AG04449 (cell line): ENCODE measurements at regions not wholly inside any gene's neighbourhood (a gene's known extent, or its start where the extent isn't known, plus 50 kb on each side); places are given as distances from the start of the nearest gene placed in this dataset.

ENCODE experiments used
- CTCF ChIA-PET: fragments of 350-600 bp; formaldehyde crosslinking; extraction: SDS; loops from one replicate; lab custom pipeline; 2021; ENCODE audit warnings: antibody characterized with exemption; lab: Yijun Ruan, JAX
- POLR2A ChIA-PET: fragments of 400-600, 350-600 bp; formaldehyde crosslinking; extraction: SDS; loops from one replicate; lab custom pipeline; 2020; ENCODE audit warnings: antibody characterized with exemption, inconsistent platforms; lab: Yijun Ruan, JAX
- DNase-seq: peaks from one replicate; pipeline ENCODE4 v3.0.0-alpha.2; 2010; ENCODE audit warnings: low read depth, low spot score
- H3K4me3 ChIP-seq: 2 replicates; pipeline ENCODE4 v1.5.1; 2011; ENCODE audit warnings: low read depth, mild to moderate bottlenecking, control low read depth, low read length
- TF ChIP-seq, protein P1 (sequence below): IDR thresholded peaks from one replicate; pipeline ENCODE4 v1.5.1; 2011; ENCODE audit warnings: mild to moderate bottlenecking, moderate library complexity, low read length, control low read depth, inconsistent platforms; ENCODE audit not compliant: insufficient read depth; ENCODE audit errors: missing control alignments

DNA sequence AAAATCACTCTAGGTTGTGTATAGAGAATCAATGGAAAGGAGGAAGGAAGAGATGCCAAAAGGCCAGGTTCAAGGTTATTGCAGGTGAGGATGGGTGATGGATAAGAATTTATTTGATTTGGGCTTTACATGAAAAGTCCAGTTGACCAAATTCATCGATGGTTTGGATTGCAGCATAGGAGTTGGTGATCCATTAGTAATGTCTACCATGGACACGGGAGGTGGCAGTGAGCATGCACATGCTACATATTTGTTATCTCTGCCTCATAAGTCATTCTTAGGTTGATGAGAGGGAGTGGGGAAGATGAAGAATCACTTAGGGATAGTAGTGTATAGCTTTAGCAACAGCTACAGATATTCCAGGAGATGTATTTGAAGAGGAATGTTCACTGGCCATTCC lies 211.4 kb downstream of the PHETA1 start:
- ChIA-PET CTCF (no interaction called here), POLR2A (no interaction called here)
- H3K4me3 ChIP-seq: no peak overlapping the region
- no peak for DNase-seq
- TF ChIP-seq, protein P1, sequence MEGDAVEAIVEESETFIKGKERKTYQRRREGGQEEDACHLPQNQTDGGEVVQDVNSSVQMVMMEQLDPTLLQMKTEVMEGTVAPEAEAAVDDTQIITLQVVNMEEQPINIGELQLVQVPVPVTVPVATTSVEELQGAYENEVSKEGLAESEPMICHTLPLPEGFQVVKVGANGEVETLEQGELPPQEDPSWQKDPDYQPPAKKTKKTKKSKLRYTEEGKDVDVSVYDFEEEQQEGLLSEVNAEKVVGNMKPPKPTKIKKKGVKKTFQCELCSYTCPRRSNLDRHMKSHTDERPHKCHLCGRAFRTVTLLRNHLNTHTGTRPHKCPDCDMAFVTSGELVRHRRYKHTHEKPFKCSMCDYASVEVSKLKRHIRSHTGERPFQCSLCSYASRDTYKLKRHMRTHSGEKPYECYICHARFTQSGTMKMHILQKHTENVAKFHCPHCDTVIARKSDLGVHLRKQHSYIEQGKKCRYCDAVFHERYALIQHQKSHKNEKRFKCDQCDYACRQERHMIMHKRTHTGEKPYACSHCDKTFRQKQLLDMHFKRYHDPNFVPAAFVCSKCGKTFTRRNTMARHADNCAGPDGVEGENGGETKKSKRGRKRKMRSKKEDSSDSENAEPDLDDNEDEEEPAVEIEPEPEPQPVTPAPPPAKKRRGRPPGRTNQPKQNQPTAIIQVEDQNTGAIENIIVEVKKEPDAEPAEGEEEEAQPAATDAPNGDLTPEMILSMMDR: no peak

DNA sequence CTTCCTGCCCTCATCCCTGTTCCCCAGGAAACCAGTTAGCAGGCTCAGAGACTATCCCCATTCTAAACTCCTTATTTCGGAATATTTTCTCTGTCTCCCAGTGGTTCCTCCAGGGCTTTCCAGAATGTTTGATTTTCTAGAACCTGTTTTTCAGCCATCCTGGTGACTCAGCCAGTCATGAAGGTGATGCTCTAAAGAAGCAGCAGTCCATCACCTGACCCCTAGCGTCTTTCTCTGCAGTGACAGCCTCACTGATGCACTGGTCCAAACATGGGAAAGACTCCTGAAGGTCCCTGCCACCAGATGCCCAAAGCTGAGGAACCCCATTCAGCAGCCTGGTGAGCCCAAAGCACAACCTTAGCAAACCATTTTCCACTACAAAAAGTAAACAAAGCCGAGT lies 212.6 kb downstream of the PHETA1 start:
- DNase-seq: no peak
- no peak overlapping the region for H3K4me3 ChIP-seq
- CTCF ChIA-PET: no interaction called here
- TF ChIP-seq, protein P1: no peak
- POLR2A ChIA-PET: no interaction called here

DNA sequence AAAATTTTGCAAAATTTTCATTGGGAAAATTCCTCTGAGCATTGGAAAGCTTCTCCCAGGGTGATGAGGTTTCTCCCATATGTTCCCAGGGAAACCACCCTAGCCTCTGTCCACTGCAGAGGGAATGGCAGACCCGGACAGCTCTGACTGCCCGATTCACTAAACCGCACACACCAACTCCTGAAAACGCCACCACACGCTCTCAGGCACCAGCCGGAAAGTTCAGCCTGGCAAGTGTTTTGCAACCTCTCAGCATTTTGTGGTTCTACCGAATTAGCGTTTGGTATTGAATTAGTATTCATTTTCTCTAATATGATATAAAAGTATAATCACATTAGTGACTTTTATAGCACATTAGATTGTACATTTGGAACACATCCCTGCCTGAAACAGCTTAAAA lies 213.4 kb downstream of the PHETA1 start:
- ChIA-PET POLR2A (no interaction called here), CTCF (no interaction called here)
- no peak for DNase-seq

DNA sequence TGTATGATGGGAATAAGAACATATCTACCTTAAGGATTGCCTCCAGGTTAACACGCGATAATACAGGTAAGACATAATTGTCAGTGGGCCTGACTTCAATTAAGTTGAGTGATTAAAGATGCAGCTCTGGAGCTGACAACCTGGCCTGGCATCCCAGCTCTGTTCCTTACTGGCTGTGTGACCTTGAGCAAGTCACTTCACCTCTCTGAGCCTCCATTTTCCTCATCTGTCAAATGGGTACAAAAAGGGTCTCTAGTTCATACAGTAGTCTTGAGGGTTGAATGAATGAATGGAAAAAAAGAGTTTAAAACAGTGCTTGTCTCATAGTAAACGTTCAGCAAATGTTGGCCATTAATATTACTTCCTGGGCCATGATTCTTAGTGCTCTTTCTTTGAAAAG lies 213.9 kb downstream of the PHETA1 start:
- no peak overlapping the region for H3K4me3 ChIP-seq
- TF ChIP-seq, protein P1: no peak
- ChIA-PET CTCF (no interaction called here), POLR2A (no interaction called here)
- DNase-seq: no peak

More for the DNA sequence above, 213.4 kb downstream of the PHETA1 start:
- no peak overlapping the region for H3K4me3 ChIP-seq
- TF ChIP-seq, protein P1: no peak

DNA sequence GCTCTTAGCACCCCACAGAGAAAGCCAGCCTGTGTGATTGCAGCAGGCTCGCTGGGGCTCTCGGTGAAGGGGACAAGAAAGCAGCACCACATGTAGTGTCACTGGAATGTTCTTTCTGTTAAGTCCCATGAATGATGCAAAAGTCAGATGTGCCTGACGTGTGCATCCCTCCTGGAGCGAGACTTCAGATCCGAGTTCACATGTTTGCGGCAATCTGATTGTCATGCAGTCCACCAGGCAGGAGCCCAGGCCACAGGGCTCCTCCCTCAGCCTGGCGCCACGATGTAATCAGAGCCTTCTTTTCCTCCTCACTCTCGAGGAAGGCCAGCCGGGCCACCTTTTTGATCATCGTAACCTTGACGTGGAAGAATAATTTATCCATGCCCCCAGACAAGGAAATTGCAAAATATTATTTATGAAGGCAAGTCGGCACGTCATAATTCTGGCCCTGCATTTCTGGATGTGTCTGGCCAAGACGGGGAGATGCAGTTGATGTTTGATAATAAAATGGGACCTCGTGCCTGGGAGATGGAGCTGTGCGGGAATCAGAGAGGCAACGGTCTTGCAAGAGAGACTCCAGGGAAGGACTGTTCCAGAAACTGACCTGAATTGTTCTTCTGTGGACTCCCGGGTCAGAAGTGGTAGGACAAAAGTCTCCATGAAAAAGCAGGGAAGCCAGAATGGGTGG lies 214.6 kb downstream of the PHETA1 start:
- CTCF ChIA-PET: no interaction called here
- no peak for DNase-seq
- TF ChIP-seq, protein P1: no peak

DNA sequence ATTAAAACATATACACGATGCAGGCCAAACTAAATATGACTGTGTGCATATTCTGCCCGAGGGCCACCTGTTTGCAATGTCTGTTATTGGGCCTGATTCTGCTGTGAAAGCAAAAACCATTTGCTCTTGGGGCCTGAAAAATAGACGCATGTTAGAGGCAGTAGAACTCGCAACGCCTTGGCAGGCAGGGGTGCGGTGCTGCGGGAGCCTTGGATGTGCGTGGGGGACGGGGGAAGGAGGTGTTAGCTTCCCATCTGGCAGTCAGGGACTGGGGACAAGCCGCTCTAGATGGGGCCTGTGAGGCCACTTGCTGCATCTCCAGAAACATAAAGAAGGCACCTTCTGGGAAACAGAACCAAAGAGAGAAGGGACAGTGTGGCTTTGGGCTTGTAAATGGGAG lies 216.3 kb downstream of the PHETA1 start:
- CTCF ChIA-PET: no interaction called here
- POLR2A ChIA-PET: no interaction called here
- TF ChIP-seq, protein P1: no peak
- H3K4me3 ChIP-seq: no peak overlapping the region
- DNase-seq: no peak

More for the DNA sequence above, 214.6 kb downstream of the PHETA1 start:
- POLR2A ChIA-PET: no interaction called here
- no peak overlapping the region for H3K4me3 ChIP-seq
